HUES64 (cell line): ENCODE measurements at regions not wholly inside any gene's neighbourhood (a gene's known extent, or its start where the extent isn't known, plus 50 kb on each side); places are given as distances from the start of the nearest gene placed in this dataset.

Source experiments
- H3K27ac ChIP-seq: 2 replicates; pipeline ENCODE4 v1.7.0; 2013; ENCODE audit warnings: low read depth, low read length, inconsistent platforms
- H3K27me3 ChIP-seq: 2 replicates; pipeline ENCODE4 v1.6.1; 2013; ENCODE audit warnings: mild to moderate bottlenecking, low read length; ENCODE audit not compliant: insufficient read depth
- H3K36me3 ChIP-seq: 2 replicates; pipeline ENCODE4 v1.6.1; 2013; ENCODE audit warnings: mild to moderate bottlenecking, low read length; ENCODE audit not compliant: insufficient read depth
- H3K4me1 ChIP-seq: 2 replicates; pipeline ENCODE4 v1.6.1; 2013; ENCODE audit warnings: mild to moderate bottlenecking, low read length, moderate library complexity; ENCODE audit not compliant: insufficient read depth
- H3K4me3 ChIP-seq: 2 replicates; pipeline ENCODE4 v1.5.1; 2013; ENCODE audit warnings: mild to moderate bottlenecking, low read length, moderate library complexity
- H3K9ac ChIP-seq: 2 replicates; pipeline ENCODE4 v1.6.1; 2013; ENCODE audit warnings: mild to moderate bottlenecking, low read depth, low read length
- H3K9me3 ChIP-seq: 2 replicates; pipeline ENCODE4 v1.6.1; 2013; ENCODE audit warnings: low read depth, low read length; ENCODE audit not compliant: insufficient read depth
- WGBS: fragments of 150-250, 120-280 bp; methylation state at CpG from one replicate; pipeline ENCODE4 v1.1.7; 2013; ENCODE audit warnings: missing lambda C conversion rate; 5-methylcytosine and 5-hydroxymethylcytosine counted together

DNA sequence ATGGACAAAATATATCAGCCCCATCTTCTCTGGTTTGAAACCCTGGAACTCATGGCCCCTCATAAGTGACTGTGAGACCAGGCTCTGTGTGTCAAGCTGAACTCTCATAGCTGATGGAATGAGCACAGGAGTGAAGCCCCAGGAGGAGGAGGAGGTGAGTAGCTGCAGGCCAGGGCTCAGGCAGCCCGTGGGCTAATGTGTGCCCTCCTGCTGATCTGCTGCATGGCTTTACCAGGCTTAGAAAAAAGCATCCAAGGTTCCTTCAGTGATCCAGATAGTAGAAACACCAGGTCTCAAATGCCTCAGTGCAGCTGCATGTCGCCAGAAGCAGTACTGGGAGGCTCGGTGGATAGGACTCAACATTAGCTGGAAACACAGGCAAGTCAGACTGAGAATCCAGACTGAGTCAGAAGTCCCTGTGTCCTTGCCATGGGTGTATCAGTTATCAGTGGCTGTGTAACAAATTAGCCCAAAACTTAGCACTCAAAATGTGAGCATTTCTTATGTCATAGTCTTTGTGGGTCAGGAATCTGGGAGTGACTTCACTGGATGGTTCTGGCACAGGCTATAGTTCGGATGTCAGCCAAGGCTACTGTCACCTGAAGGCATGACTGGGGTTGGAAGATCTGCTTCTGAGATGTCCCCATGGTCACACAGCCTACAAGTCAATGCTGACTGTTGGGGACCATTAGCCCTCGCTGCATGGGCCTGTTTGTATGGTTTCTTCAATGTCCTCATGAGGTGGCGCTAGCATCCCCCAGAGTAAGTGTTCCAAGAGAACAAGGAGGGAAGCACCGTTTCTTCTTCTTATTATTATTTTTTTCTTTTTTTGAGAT is 255.4 kb upstream of the IRF2BP2 start:
- 87% methylated on average over 6 of the region's 7 CpGs for WGBS
- H3K27ac ChIP-seq: no peak overlapping the region

DNA sequence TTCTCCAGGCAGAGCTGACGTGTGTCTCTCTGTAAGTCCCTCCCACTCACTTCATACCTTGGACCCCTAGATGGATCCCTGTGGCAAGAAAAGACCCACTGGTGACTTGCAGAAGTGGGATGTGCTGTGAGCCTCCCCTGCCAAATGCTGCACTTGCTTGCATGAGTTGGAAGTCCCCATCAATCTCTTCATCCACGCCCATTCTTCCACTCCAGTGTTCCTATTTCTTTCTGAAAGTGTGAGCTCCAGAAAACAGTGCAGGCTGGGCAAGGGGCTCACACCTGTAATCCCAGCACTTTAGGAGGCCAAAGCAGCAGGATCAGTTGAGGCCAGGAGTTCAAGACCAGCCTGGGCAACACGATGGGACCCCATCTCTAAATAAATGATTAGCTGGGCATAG is 254.1 kb upstream of the IRF2BP2 start:
- Histone ChIP-seq H3K4me3 (no peak overlapping the region), H3K9me3 (no peaks in the 10 kb centered on the region), H3K9ac (no peak overlapping the region), H3K36me3 (no peaks in the 10 kb centered on the region), H3K27ac (no peak overlapping the region), H3K4me1 (no peaks in the 10 kb centered on the region), H3K27me3 (no peaks in the 10 kb centered on the region)
- 94% methylated on average over 3 of the region's 3 CpGs for WGBS

More for the DNA sequence above, 255.4 kb upstream of the IRF2BP2 start:
- H3K36me3 ChIP-seq: no peaks in the 10 kb centered on the region
- H3K9me3 ChIP-seq: no peaks in the 10 kb centered on the region
- no peak overlapping the region for H3K9ac ChIP-seq
- no peak overlapping the region for H3K4me3 ChIP-seq
- H3K4me1 ChIP-seq: no peaks in the 10 kb centered on the region
- no peaks in the 10 kb centered on the region for H3K27me3 ChIP-seq

DNA sequence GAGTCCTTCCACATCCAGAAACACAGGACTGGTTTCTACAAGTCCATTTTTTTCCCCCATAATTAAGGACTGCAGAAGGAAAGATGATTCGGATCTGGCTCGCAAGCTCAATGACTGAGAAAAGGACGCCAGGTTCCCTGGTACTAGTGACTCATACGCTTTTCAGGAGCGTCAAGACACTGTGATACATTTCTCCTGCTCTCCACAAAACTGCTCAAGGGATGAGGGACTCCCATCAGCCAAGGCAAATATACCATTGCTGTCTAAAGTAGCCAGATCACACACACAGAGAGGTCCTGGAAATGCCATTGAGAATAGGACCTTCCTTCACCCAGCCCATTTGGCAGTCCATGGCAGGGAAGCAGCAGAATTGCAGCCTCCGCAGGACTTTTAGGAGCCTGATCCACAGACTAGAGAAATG is 253.6 kb upstream of the IRF2BP2 start:
- H3K9me3 ChIP-seq: no peaks in the 10 kb centered on the region
- no peaks in the 10 kb centered on the region for H3K36me3 ChIP-seq
- H3K9ac ChIP-seq: no peak overlapping the region
- H3K4me3 ChIP-seq: no peak overlapping the region
- H3K27me3 ChIP-seq: no peaks in the 10 kb centered on the region
- no peak overlapping the region for H3K27ac ChIP-seq
- no peaks in the 10 kb centered on the region for H3K4me1 ChIP-seq
- 94% methylated on average over 6 of the region's 6 CpGs for WGBS

DNA sequence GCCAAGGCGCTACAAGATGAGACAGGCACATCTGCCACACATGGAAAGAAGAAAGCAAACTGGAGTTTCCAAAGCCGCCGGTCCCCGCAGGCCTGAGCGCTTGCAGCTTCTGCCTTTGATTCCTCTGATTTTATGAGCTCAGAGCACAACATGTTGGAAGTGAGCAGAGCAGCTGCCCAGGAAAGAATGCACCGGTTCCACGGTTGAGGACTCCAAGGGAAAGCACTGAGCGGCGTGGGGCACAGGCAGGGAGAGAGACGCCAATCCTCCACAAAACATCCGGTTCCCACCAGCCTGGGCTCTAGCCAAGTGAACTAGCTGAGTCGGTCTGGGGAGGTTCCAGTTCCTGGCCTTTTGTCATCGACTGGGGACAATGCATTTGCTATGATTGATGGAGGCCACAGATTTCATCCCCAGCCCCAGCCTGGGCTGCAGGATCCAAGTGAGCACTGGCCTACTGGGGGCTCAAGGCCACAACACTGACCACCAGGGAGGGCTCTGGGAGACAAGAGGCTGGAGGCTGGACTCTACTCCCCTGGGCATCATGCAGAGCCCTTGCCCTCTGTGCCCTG is 253.1 kb upstream of the IRF2BP2 start:
- Histone ChIP-seq H3K4me3 (no peak overlapping the region), H3K36me3 (no peaks in the 10 kb centered on the region), H3K4me1 (no peaks in the 10 kb centered on the region), H3K9ac (no peak overlapping the region), H3K27ac (no peak overlapping the region), H3K27me3 (no peaks in the 10 kb centered on the region), H3K9me3 (no peaks in the 10 kb centered on the region)
- 92% methylated on average over 13 of the region's 13 CpGs for WGBS

DNA sequence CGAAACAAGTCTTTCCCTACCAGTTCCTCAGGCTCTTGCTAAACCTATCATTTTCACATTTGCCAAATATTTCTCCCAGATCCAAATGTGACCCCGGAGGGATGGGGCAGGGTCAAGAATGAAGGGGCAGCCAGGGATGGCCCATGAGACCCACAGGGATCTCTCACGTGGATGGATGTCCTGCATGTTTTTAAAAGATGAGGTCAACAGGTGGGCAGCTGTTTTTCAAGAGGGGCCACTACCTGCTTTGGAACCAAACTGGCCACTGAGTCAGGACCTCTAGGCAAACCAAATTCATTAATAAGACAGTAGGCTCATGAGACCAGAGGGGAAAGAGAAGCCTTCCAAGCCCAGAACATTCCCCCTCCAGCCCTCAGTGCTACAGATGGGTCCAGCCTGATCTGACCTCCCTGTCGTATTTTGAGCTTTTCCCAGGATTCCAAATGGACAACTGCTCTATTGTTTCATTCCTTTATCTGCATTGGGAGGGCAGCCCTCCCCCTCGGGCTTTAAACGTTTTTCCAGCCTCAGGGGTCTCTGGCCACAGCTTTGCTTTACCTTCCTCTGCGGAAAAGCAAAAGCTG is 252.5 kb upstream of the IRF2BP2 start:
- H3K27ac ChIP-seq: no peak overlapping the region
- no peaks in the 10 kb centered on the region for H3K9me3 ChIP-seq
- H3K9ac ChIP-seq: no peak overlapping the region
- H3K4me1 ChIP-seq: no peaks in the 10 kb centered on the region
- H3K27me3 ChIP-seq: no peaks in the 10 kb centered on the region
- H3K36me3 ChIP-seq: no peaks in the 10 kb centered on the region
- H3K4me3 ChIP-seq: no peak overlapping the region
- WGBS: 86% methylated on average over 7 of the region's 7 CpGs

DNA sequence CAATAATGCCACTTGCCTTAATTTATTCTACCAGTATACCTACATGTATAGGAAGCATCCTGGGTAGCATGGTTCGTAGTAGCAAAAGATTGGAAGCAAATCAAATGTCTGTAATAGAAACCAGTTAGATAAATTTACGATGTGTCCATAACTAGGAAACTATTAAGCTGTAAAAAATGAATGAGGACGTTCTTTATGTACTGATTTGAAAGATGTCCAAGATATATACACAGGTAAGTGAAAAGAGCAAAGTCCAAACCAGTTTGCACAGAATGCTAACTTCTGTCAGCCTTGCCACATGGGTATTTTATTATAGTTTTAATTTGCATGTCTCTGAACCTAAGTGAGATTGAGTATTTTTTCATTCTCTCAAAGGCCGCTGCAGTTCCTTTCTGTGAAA is 251.8 kb upstream of the IRF2BP2 start:
- no peak overlapping the region for H3K9ac ChIP-seq
- no peaks in the 10 kb centered on the region for H3K4me1 ChIP-seq
- WGBS: 99% methylated on average over 3 of the region's 4 CpGs

DNA sequence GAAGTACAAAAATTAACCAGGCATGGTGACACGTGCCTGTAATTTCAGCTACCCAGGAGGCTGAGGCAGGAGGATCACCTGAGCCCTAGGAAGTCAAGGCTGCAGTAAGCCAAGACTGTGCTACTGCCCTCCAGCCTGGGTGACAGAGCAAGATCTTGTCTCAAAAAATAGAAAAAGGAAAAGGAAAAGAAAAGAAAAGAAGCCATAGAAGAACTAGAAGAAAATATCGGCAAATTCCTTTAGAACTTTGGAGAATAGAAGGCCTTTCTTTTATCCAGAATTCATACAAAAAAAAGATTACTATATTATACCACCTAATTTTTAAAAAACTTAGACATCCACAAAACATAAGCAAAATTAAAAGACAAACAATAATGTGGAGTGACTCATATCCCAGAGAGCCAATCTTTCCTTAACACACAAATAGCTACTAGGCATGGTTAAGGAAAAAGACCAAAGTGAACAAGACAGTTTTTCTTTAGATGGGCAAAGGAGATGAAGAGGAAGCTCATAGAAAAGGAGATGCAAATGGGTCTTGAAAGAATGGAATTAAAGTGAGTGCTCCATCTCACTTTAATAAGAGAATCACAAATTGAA is 251.1 kb upstream of the IRF2BP2 start:
- Histone ChIP-seq H3K9ac (no peak overlapping the region), H3K4me3 (no peak overlapping the region), H3K27me3 (no peaks in the 10 kb centered on the region), H3K4me1 (no peaks in the 10 kb centered on the region), H3K9me3 (no peaks in the 10 kb centered on the region), H3K36me3 (no peaks in the 10 kb centered on the region), H3K27ac (no peak overlapping the region)
- 87% methylated on average over 1 of the region's 2 CpGs for WGBS

More for the DNA sequence above, 251.8 kb upstream of the IRF2BP2 start:
- Histone ChIP-seq H3K36me3 (no peaks in the 10 kb centered on the region), H3K9me3 (no peaks in the 10 kb centered on the region), H3K4me3 (no peak overlapping the region), H3K27me3 (no peaks in the 10 kb centered on the region), H3K27ac (no peak overlapping the region)

DNA sequence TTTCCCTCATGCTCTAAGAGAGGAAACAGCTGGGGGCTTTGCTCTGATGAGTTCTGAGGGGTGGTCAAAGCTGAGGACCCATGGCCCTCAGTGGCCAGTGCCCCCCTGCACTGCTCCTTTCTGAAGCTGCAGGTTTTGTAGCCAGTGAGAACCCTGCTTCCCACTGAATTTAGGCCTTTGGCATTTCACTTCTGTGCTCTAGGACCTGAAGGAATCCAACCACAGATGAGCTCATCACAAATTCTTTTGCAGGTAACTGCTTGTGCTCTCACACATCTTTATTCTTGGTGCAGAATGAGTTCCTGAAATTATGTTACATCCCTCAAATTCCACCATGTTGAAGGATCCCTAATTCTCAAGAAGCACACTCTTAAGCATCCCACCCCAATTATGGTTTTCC is 248.7 kb upstream of the IRF2BP2 start:
- H3K27ac ChIP-seq: no peak overlapping the region
- no peak overlapping the region for H3K4me3 ChIP-seq
- no peaks in the 10 kb centered on the region for H3K27me3 ChIP-seq
- no peak overlapping the region for H3K9ac ChIP-seq
- no peaks in the 10 kb centered on the region for H3K9me3 ChIP-seq
- H3K4me1 ChIP-seq: no peaks in the 10 kb centered on the region
- H3K36me3 ChIP-seq: no peaks in the 10 kb centered on the region

DNA sequence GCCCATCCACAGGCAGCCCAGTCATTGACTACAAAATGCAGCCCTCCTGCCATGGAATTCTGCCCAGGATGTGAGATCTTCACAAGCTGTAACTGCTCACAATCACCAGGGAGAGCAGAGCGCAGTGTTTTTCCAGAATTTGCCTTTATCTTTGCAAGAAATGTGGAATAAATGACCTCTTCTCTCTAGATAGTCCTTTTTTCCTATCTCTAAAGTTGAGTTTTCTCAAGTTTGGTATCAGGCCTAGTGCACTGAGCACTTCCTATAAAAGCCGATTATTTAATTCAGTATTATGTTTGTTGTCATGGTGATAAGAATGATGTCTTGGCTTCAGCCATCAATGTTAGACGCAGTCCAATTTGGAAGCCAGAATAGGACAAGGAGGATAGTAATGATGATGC is 246.9 kb upstream of the IRF2BP2 start:
- Histone ChIP-seq H3K27ac (no peak overlapping the region), H3K9ac (no peak overlapping the region), H3K9me3 (no peaks in the 10 kb centered on the region), H3K4me1 (peaks cover 8% of the 10 kb centered on the region; the same call in 1 of the 2 replicates), H3K36me3 (no peaks in the 10 kb centered on the region), H3K4me3 (no peak overlapping the region), H3K27me3 (no peaks in the 10 kb centered on the region)
- WGBS: 97% methylated on average over 3 of the region's 3 CpGs

DNA sequence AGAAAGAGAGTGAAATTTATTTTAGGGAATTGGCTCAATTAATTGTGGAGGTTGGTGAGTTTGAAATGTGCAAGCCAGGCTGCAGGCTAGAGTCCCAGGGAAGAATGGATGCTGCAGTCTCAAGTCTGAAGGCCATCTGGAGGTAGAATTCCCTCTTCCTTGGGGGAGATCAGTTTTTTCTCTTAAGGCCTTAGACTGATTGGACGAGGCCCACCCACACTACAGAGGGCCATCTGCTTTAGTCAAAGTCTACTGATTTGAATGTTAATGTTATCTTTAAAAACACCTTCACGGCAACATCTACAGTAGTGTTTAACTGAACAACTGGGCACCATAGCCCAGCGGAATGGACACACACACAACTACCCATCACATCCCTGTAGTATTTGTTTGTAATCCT is 245.9 kb upstream of the IRF2BP2 start:
- no peak overlapping the region for H3K4me3 ChIP-seq
- H3K9ac ChIP-seq: no peak overlapping the region
- H3K27me3 ChIP-seq: no peaks in the 10 kb centered on the region
- WGBS: no CpG with 5 or more reads among the region's 3 CpGs
- no peak overlapping the region for H3K27ac ChIP-seq
- peaks cover 8% of the 10 kb centered on the region; the same call in 1 of the 2 replicates for H3K4me1 ChIP-seq
- no peaks in the 10 kb centered on the region for H3K36me3 ChIP-seq
- H3K9me3 ChIP-seq: no peaks in the 10 kb centered on the region

DNA sequence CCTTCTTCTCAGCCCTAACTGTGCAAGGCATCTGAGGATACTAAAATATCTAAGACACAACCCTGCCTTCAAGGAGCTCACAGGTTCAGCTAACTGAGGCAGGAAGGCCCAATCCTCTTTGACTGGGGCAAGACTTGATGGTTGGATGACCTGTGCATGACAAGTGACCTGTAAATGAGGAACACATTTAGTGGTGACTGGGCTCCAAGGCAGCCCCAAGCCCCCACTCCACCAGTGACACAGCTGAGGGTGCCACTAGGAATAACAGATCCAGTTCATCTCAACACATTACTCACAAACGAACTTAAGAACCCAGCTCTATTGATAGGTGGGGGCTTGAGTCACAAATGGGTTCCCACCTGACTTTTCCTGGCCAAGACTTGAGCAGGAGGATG is 244.7 kb upstream of the IRF2BP2 start:
- Histone ChIP-seq H3K9me3 (no peaks in the 10 kb centered on the region), H3K4me3 (no peak overlapping the region), H3K36me3 (no peaks in the 10 kb centered on the region), H3K4me1 (peaks cover 8% of the 10 kb centered on the region; the same call in 1 of the 2 replicates), H3K27ac (no peak overlapping the region), H3K27me3 (no peaks in the 10 kb centered on the region), H3K9ac (no peak overlapping the region)
- 88% methylated on average over 1 of the region's 1 CpG for WGBS
